ENCODE measurements at regions not wholly inside any gene's neighbourhood (a gene's known extent, or its start where the extent isn't known, plus 50 kb on each side); places are given as distances from the start of the nearest gene placed in this dataset.

GRCh38 chr12:105713606-105714305 is 383.3 kb downstream of the C12orf75 start:
- Mint-ChIP-seq H3K9me3 (peaks cover 0 to 11% (median 3%) of the 10 kb centered on the region in 11 donors), H3K27me3 (peaks cover 7 to 26% (median 12%) of the 10 kb centered on the region in 5 donors), H3K36me3 (no peaks in the 10 kb centered on the region), H3K27ac (no peak overlapping the region), H3K4me3 (no peak overlapping the region), H3K4me1 (peaks cover 0 to 1% (median 0%) of the 10 kb centered on the region in 7 donors)
- intact Hi-C loops (cut with micrococcal nuclease) = no loop called here
- Histone ChIP-seq H3K27me3 (ENCODE audit: control insufficient read depth in 2 of 2, insufficient read depth in 2 of 2, low read length in 2 of 2) (no peaks in the 10 kb centered on the region), H3K36me3 (ENCODE audit: control insufficient read depth in 2 of 3, insufficient read depth in 3 of 3, low read length in 3 of 3) (no peaks in the 10 kb centered on the region), H3K9me3 (ENCODE audit: control insufficient read depth in 2 of 3, low read length in 3 of 3) (no peaks in the 10 kb centered on the region), H3K4me1 (ENCODE audit: control insufficient read depth in 2 of 2, insufficient read depth in 2 of 2, low read length in 2 of 2) (no peaks in the 10 kb centered on the region), H3K27ac (ENCODE audit: low read depth, low read length) (no peak overlapping the region), H3K4me3 (ENCODE audit: low read length) (no peak overlapping the region)
- no peak for ATAC-seq
- ChIA-PET CTCF (no interaction called here), POLR2A (no interaction called here)
- no peak for DNase-seq

GRCh38 chr12:105716621-105717020 is 386.1 kb downstream of the C12orf75 start:
- Mint-ChIP-seq H3K9me3 (peaks cover 0 to 16% (median 4%) of the 10 kb centered on the region in 11 donors), H3K27ac (no peak overlapping the region), H3K36me3 (no peaks in the 10 kb centered on the region), H3K4me1 (peaks cover 0 to 1% (median 0%) of the 10 kb centered on the region in 7 donors), H3K27me3 (peaks cover 7 to 26% (median 12%) of the 10 kb centered on the region in 5 donors), H3K4me3 (no peak overlapping the region)
- Histone ChIP-seq H3K27ac (ENCODE audit: low read depth, low read length) (no peak overlapping the region), H3K9me3 (ENCODE audit: control insufficient read depth in 2 of 3, low read length in 3 of 3) (peaks cover 0 to 5% (median 0%) of the 10 kb centered on the region in 3 experiments), H3K27me3 (ENCODE audit: control insufficient read depth in 2 of 2, insufficient read depth in 2 of 2, low read length in 2 of 2) (no peaks in the 10 kb centered on the region), H3K4me1 (ENCODE audit: control insufficient read depth in 2 of 2, insufficient read depth in 2 of 2, low read length in 2 of 2) (no peaks in the 10 kb centered on the region), H3K4me3 (ENCODE audit: low read length) (no peak overlapping the region), H3K36me3 (ENCODE audit: control insufficient read depth in 2 of 3, insufficient read depth in 3 of 3, low read length in 3 of 3) (no peaks in the 10 kb centered on the region)
- intact Hi-C loops (cut with micrococcal nuclease) = no loop called here
- CTCF ChIA-PET = no interaction called here
- no peak for DNase-seq
- ATAC-seq = no peak
- POLR2A ChIA-PET = no interaction called here

GRCh38 chr12:105721051-105721825 is 390.7 kb downstream of the C12orf75 start:
- Mint-ChIP-seq H3K4me1 (peaks cover 0 to 1% (median 0%) of the 10 kb centered on the region in 7 donors), H3K27ac (no peak overlapping the region), H3K36me3 (no peaks in the 10 kb centered on the region), H3K9me3 (peaks cover 0 to 16% (median 4%) of the 10 kb centered on the region in 11 donors), H3K27me3 (peaks cover 7 to 14% (median 11%) of the 10 kb centered on the region in 5 donors), H3K4me3 (no peak overlapping the region)
- Histone ChIP-seq H3K36me3 (ENCODE audit: control insufficient read depth in 2 of 3, insufficient read depth in 3 of 3, low read length in 3 of 3) (no peaks in the 10 kb centered on the region), H3K4me3 (ENCODE audit: low read length) (no peak overlapping the region), H3K9me3 (ENCODE audit: control insufficient read depth in 2 of 3, low read length in 3 of 3) (peaks cover 0 to 5% (median 0%) of the 10 kb centered on the region in 3 experiments), H3K27ac (ENCODE audit: low read depth, low read length) (no peak overlapping the region), H3K27me3 (ENCODE audit: control insufficient read depth in 2 of 2, insufficient read depth in 2 of 2, low read length in 2 of 2) (no peaks in the 10 kb centered on the region), H3K4me1 (ENCODE audit: control insufficient read depth in 2 of 2, insufficient read depth in 2 of 2, low read length in 2 of 2) (no peaks in the 10 kb centered on the region)
- intact Hi-C loops (cut with micrococcal nuclease) = no loop called here
- DNase-seq (no peak), ATAC-seq (no peak)
- CTCF ChIA-PET = no interaction called here
- POLR2A ChIA-PET = no interaction called here

DNA sequence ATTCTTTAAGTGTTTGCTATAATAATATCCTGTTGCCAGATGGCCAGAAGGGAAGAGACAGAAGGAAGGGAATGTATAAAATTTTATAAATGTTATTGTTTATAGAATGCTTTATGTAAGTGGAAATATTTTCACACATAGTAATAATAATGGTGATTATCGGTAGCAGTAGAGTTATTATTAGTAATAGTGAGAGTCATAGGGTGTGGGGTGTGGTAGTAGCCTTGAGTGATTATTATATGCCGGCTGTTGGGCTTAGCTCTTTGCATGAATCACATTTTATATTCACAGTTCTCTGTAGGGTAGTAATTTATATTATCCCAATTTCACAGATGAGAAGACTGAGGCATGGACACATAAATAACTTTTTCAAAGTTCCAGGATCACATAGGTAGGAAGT is 391.4 kb downstream of the C12orf75 start:
- no peak overlapping the region for H3K4me3 Mint-ChIP-seq
- ChIA-PET POLR2A (no interaction called here), CTCF (no interaction called here)
- no peaks in the 10 kb centered on the region for H3K4me1 ChIP-seq (ENCODE audit: control insufficient read depth in 2 of 2, insufficient read depth in 2 of 2, low read length in 2 of 2)
- intact Hi-C loops (cut with micrococcal nuclease) = no loop called here
- H3K27me3 ChIP-seq (ENCODE audit: control insufficient read depth in 2 of 2, insufficient read depth in 2 of 2, low read length in 2 of 2) = no peaks in the 10 kb centered on the region
- DNase-seq (no peak), ATAC-seq (no peak)
- no peaks in the 10 kb centered on the region for H3K36me3 Mint-ChIP-seq
- peaks cover 0 to 14% (median 3%) of the 10 kb centered on the region in 11 donors for H3K9me3 Mint-ChIP-seq
- no peak overlapping the region for H3K27ac ChIP-seq (ENCODE audit: low read depth, low read length)
- no peaks in the 10 kb centered on the region for H3K36me3 ChIP-seq (ENCODE audit: control insufficient read depth in 2 of 3, insufficient read depth in 3 of 3, low read length in 3 of 3)
- peaks cover 3 to 11% (median 6%) of the 10 kb centered on the region in 5 donors for H3K27me3 Mint-ChIP-seq
- H3K9me3 ChIP-seq (ENCODE audit: control insufficient read depth in 2 of 3, low read length in 3 of 3) = peaks cover 0 to 5% (median 0%) of the 10 kb centered on the region in 3 experiments
- H3K27ac Mint-ChIP-seq = no peak overlapping the region
- peaks cover 0 to 1% (median 0%) of the 10 kb centered on the region in 7 donors for H3K4me1 Mint-ChIP-seq
- H3K4me3 ChIP-seq (ENCODE audit: low read length) = no peak overlapping the region

DNA sequence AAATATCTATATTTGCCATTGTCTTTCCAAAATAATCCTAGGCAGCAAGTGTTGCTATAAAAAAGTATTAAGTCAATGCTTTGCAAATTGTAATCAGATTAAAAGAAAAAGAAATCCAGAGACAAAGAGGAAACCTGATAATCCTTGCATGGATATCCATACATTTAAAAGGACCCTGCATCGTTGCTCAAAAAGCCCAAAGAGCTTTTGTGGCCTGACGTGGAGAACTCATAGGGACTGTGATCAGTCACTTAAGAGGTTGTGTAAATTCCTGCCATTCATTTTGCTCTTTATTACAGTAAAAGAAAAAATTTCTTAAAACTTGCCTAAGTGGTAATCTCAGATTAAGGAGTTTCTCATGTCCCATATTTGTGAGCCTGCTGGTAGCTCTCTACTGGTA is 392.6 kb downstream of the C12orf75 start:
- Mint-ChIP-seq H3K4me3 (no peak overlapping the region), H3K27ac (no peak overlapping the region), H3K4me1 (no peaks in the 10 kb centered on the region), H3K27me3 (peaks cover 0 to 11% (median 4%) of the 10 kb centered on the region in 5 donors), H3K36me3 (no peaks in the 10 kb centered on the region), H3K9me3 (peaks cover 0 to 11% (median 2%) of the 10 kb centered on the region in 11 donors)
- ATAC-seq (no peak), DNase-seq (no peak)
- H3K4me3 ChIP-seq (ENCODE audit: low read length) = no peak overlapping the region
- intact Hi-C loops (cut with micrococcal nuclease) = no loop called here
- no peaks in the 10 kb centered on the region for H3K36me3 ChIP-seq (ENCODE audit: control insufficient read depth in 2 of 3, insufficient read depth in 3 of 3, low read length in 3 of 3)
- no peaks in the 10 kb centered on the region for H3K27me3 ChIP-seq (ENCODE audit: control insufficient read depth in 2 of 2, insufficient read depth in 2 of 2, low read length in 2 of 2)
- peaks cover 0 to 5% (median 0%) of the 10 kb centered on the region in 3 experiments for H3K9me3 ChIP-seq (ENCODE audit: control insufficient read depth in 2 of 3, low read length in 3 of 3)
- H3K27ac ChIP-seq (ENCODE audit: low read depth, low read length) = no peak overlapping the region
- POLR2A ChIA-PET = no interaction called here
- CTCF ChIA-PET = no interaction called here
- no peaks in the 10 kb centered on the region for H3K4me1 ChIP-seq (ENCODE audit: control insufficient read depth in 2 of 2, insufficient read depth in 2 of 2, low read length in 2 of 2)

DNA sequence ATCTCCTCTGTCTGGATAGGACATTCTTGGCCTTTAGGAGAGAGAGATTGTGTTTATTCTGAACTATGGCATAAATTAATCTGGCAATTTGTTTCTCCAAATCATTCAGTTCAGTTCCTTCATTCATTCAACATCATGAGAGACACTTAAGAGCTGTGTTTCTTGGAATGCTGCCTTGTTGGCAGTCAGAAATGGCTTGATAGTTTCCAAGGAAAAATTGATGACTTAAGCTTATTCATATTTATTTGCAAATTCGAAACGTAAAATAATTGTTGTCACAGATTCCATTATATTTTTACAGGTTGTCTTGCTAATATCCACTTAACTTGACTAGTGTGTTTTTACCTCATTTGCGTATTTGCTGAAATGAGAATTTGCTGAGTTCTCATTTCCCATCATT is 393.0 kb downstream of the C12orf75 start:
- Mint-ChIP-seq H3K27ac (no peak overlapping the region), H3K27me3 (peaks cover 0 to 11% (median 0%) of the 10 kb centered on the region in 5 donors), H3K4me1 (no peaks in the 10 kb centered on the region), H3K9me3 (peaks cover 0 to 6% (median 0%) of the 10 kb centered on the region in 11 donors), H3K4me3 (no peak overlapping the region), H3K36me3 (no peaks in the 10 kb centered on the region)
- Histone ChIP-seq H3K9me3 (ENCODE audit: control insufficient read depth in 2 of 3, low read length in 3 of 3) (peaks cover 0 to 5% (median 0%) of the 10 kb centered on the region in 3 experiments), H3K27ac (ENCODE audit: low read depth, low read length) (no peak overlapping the region), H3K4me3 (ENCODE audit: low read length) (no peak overlapping the region), H3K4me1 (ENCODE audit: control insufficient read depth in 2 of 2, insufficient read depth in 2 of 2, low read length in 2 of 2) (no peaks in the 10 kb centered on the region), H3K36me3 (ENCODE audit: control insufficient read depth in 2 of 3, insufficient read depth in 3 of 3, low read length in 3 of 3) (no peaks in the 10 kb centered on the region), H3K27me3 (ENCODE audit: control insufficient read depth in 2 of 2, insufficient read depth in 2 of 2, low read length in 2 of 2) (no peaks in the 10 kb centered on the region)
- ChIA-PET CTCF (no interaction called here), POLR2A (no interaction called here)
- no peak for ATAC-seq
- no peak for DNase-seq
- intact Hi-C loops (cut with micrococcal nuclease) = no loop called here

All from naive thymus-derived CD4-positive, alpha-beta T cell (primary cell).